Activated CD8-positive, alpha-beta memory T cell treated with anti-CD3 and anti-CD28 coated beads for 36 hours (primary cell): ENCODE measurements at regions not wholly inside any gene's neighbourhood (a gene's known extent, or its start where the extent isn't known, plus 50 kb on each side); places are given as distances from the start of the nearest gene placed in this dataset.
"Not testable (repeated sequence)": the region's sequence is repeated elsewhere in the genome, so short reads cannot be mapped to it uniquely, and the experiment has no call there.

ENCODE experiments used
- CTCF ChIA-PET: fragments of 350-600 bp; sonication (Branson Sonifier 250); formaldehyde crosslinking; loops from one replicate; lab custom pipeline; 2021; ENCODE audit warnings: antibody characterized with exemption; lab: Charles Lee
- POLR2A ChIA-PET: fragments of 350-600 bp; sonication (Branson Sonifier 250); formaldehyde crosslinking; loops from one replicate; lab custom pipeline; 2021; ENCODE audit warnings: antibody characterized with exemption; lab: Charles Lee

DNA sequence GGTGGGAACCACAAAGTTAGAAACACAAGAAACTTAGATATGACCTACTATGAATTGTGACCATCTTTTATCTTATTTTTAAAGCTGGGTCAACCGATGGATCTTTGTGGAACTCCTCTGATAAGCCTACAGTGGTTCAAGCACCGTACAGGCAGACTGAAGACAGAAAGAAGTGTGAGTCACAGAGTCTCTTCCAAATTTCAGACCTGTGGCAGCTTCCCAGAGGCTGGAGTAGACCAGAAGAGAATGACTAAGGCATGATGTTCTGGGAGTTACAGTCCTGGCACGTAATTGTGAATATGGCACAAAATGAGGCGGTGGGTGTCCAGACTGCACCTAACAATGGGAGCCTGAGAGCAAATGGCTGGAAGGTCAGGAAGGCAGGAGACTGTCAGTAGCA is 70.0 kb downstream of the LMO4 start:
- POLR2A ChIA-PET = no interaction called here
- CTCF ChIA-PET = no interaction called here

DNA sequence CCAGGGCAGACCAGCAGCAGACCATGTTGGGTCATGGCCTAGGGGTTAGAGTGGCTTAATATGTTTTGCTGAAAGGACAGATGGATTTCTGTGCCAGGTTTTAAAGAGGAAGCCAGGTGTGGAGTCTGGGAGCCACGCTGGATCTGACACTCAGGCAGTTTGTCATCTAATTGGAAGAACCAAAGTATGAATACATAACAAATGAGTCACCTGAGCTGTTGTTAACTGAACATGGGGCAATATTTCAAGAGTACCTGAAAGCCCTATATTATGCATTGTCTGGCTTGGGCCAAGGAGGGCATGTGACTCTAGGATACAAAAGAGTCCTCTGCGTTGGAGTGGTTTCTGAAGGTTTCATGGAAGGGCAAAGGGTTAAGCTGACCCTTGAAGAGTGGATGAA is 70.6 kb downstream of the LMO4 start:
- ChIA-PET CTCF (no interaction called here), POLR2A (no interaction called here)

DNA sequence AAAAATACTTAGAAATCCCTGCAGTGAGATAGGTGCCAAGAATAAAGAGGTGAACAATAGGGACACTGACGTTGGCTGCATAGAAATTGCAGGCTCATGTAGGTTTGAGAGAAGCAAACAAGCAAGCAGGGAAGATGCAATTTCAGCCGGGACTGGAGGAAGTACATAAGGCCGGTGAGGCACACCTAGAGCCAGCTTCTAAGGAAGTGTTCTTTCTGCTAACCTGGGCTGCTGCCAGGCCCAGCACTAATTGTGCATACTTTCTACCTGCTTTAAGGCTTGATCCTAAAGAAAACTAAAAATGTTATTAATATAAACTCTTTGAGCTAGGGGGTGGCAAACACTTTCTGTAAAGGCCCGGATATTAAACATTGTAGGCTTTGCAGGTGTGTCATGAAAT is 71.0 kb downstream of the LMO4 start:
- CTCF ChIA-PET = no interaction called here

DNA sequence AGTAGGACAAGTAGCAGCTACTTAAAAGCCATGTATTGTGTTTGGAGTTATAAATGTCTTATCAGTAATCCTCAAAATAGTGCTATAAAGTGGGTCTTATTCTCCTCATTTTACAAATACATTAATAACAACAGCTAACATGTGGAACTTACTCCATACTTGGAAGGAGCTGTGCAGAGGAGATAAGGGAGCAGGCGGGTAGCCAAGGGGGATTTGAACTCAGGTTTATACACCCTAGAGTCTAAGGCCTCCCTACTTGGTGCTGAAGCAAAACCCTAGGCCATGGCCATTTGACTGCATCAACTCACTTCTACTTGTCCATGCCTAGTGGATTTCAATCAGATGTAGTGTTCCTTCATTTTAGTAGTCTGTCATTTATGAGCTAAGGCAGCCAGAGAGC is 72.1 kb downstream of the LMO4 start:
- ChIA-PET POLR2A (no interaction called here), CTCF (no interaction called here)

More for the DNA sequence above, 71.0 kb downstream of the LMO4 start:
- POLR2A ChIA-PET = no interaction called here

DNA sequence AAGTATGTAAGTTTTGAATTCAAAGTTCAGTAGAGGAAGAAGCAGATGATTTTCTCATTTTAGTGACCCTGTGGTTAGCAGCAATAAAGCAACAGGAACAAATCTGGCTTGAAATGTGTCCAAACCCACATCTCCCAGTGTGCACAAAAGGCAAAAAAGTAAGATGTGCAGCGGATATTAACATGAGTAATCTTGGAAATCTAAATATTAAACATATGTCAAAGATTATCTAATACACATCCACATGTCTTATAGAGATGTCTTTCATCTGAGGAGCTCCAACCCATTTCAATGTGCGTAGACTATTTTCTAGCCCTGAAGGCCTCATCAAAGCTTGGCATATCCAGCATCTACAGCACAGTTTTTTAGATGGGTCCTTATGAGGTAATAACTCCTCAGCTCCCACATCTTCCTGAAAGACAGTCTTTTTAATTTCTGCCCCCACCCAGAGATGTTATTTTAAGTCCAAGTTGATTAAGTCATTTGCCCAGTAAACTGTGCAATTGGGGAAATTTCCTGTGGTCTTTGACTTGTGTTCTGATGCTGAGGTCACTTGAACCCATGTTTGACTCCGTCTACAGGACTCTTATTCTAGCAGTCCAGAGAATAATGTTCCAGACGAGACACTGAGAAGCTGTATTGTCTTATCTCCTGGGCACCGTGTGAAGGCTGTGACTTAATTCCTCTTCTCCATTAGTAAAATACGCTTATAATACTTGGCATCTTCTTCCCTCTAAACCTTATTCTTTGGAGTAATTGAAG is 73.7 kb downstream of the LMO4 start:
- CTCF ChIA-PET = interaction anchor here (0.6 kb wide), 1 partner anchor 67 kb away, joined by 3 read pairs; no protein-coding TSS in a partner anchor
- POLR2A ChIA-PET = no interaction called here

DNA sequence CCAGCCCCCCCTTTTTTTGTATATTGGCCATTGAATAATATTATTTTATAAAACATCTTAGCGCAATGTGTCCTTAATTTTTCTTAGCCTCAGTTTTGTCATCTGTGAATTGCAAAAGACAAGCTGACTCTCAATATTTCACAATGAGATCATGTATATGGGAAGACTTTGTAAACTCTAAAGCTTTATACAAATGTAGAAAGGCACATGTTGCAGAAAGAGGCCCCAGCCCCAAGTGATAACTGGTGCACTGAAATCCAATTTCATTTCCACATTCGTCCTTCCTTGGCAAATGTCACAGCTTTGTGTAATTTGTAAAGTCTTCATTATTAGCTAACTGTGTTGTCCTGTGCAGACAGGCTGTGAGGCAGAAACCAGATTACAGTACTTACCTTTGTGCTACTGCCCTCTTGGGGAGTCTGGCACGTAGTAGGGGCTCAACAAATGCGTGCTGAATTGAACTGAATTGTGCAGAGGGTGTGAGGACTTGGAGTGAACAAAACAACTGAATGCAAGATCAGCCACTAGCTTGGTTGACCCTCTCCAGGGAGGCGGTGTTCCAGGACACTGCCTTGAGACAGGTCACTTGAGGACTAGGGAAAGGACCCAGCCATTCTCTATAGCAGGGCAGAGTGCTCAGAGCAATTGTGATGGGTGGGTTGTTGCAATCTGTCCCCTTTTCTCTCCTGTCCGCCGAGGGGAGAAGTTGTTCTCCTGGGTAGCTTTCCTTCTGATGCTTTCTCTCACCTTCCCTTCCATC is 74.6 kb downstream of the LMO4 start:
- POLR2A ChIA-PET = no interaction called here
- CTCF ChIA-PET = interaction anchor here (0.6 kb wide), 1 partner anchor 68 kb away, joined by 3 read pairs; no protein-coding TSS in a partner anchor

DNA sequence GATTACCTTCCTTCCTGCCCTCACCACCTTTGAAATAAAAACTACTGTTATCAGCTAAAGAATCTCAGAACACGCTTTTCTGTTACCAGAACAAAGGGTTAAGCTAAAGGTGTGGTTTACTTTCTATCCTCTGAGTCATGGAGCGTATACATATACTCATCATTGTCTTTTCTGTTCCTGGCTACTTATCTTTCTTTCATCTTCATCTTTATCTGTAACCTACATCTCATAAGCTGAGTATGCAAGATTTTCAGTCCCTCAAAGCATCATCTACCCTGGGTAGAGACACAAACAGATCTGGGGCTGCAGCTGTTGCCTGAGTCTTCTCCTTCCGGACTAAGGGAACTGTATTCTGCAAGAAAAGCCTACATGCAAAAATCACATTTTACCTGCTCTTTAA is 75.6 kb downstream of the LMO4 start:
- ChIA-PET CTCF (no interaction called here), POLR2A (interaction anchor here (0.7 kb wide), 1 partner anchor 78 kb away, joined by 3 read pairs; no protein-coding TSS in a partner anchor)

DNA sequence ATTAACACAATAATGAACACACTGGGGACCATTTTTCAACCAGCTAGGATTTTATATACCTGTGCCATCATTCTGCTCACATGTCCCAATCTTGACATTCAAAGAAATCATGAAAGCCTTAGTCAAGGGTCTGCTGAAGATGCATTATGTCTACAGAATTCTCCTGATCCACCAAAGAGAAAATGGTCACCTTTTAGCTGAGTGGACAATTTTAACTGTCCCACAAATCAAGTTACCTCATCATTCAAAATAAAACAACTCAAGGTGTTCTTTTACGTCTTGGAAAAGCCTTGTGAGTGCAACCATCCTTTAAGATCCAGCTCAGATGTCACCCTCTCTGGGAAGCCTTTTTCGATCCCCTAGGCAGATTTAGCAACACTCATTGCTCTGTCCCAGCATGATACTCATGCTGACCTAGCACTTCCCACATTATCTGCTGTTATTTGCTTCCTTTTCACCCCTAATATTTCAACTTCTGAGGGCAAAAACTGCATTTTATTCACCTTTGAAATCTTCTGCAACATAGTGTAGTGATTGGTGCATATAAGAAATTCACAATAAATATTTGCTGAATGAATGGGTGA is 80.1 kb downstream of the LMO4 start:
- ChIA-PET POLR2A (no interaction called here), CTCF (no interaction called here)

DNA sequence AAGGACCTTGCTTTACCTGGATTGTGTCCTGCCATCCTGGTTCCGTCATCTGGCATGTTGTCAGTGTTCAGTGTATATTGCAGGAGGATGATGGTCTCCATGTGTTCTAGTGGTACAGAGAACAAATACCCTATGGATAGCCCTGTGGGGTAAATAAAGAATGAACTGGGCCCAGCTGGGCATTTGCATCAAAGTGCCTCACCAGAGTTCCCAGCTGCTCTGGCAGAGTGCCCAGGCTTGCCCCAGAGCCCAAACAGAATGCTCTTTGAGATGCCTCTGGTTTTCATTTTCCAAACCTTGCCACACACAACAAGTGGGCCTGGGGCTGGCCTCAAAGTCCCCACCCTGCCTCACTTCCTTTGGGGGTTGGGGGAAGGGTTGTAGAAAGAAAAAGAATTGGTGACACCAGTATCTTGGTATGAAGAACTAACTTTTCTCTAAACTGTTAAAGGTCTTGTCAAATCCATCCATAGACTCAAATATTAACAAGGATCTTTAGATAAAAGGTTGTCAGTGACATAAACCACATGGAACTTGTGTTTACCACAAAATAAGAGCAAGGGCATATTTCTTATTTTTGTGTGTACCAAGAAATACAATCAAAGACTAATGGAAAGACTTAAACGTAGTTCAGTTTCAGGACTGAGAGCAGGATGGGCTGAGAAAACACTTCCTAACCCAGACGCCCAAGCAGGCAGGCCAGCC is 82.2 kb downstream of the LMO4 start:
- POLR2A ChIA-PET = no interaction called here
- CTCF ChIA-PET = no interaction called here

DNA sequence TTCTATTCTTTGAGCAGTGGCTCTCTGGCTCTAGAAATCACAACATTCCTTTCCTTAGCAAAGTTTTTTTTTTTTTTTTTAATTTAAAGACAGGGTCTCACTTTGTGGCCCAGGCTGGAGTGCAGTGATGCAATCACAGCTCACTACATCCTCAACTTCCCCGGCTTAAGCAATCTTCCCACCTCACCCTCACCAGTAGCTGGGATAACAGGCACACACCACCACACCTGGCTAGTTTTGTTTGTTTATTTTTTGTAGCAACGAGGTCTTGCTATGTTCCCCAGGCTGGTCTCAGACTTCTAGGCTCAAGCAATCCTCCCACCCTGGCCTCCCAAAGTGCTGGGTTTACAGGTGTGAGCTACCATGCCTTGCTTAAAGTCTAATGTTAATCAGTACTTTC is 85.2 kb downstream of the LMO4 start:
- POLR2A ChIA-PET = interaction anchor here (0.7 kb wide), 1 partner anchor 493 kb away, joined by 7 read pairs; no protein-coding TSS in a partner anchor
- CTCF ChIA-PET = not testable (repeated sequence)

DNA sequence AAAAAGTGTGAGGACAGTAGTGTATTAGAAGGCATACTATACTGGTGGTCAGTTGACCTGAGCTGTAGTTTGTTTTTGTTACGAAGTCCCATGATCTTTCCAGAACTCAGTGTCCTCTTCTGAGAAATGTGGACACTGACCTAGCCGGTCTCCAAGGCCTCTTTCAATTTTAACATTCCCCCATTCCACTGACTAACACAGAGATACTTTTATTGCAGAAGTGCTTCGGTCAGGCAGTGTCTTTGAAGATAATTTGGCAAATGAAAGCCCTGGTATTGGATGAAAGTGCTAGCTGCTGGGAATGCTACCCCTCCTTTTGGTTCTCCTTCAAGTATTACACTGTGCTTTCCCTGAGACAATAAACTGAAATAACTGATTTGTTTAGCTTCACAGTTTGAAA is 89.4 kb downstream of the LMO4 start:
- CTCF ChIA-PET = no interaction called here
- POLR2A ChIA-PET = no interaction called here

DNA sequence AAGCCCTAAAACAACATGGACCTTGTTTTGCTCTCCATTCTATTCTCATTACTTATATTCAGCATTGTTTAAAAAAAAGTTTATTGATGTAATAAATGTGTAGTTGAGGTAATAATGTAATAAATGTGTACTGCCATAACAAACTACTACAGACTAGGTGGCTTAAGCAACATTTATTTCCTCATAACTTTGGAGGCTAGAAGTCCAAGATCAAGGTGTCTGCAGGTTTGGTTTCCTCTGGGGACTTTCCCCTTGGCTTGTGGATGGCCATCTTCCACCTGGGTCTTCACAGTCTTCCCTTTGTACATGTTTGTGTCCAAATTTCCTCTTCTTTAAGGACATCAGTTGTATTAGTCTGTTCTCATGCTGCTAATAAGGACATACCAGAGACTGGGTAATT is 93.1 kb downstream of the LMO4 start:
- POLR2A ChIA-PET = no interaction called here
- CTCF ChIA-PET = no interaction called here

DNA sequence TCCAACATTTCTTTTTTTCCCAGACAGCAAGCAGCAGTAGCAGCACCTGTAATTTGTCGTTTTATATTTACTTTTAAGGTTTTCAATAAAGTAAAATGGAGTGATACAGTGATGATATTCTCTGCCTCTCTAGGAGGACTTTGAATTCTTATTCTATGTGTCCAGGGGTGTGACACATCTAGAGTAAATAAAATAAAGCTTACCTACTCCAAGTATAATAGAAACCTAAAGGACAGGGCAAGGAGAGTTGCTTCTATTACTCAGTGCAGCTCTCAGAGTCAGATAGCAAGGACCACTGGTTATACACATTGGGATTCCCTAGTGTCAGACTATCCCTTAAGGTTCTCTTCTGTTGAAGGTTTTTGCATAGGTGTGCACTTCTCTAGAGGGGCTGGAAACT is 95.9 kb downstream of the LMO4 start:
- CTCF ChIA-PET = no interaction called here
- POLR2A ChIA-PET = no interaction called here

DNA sequence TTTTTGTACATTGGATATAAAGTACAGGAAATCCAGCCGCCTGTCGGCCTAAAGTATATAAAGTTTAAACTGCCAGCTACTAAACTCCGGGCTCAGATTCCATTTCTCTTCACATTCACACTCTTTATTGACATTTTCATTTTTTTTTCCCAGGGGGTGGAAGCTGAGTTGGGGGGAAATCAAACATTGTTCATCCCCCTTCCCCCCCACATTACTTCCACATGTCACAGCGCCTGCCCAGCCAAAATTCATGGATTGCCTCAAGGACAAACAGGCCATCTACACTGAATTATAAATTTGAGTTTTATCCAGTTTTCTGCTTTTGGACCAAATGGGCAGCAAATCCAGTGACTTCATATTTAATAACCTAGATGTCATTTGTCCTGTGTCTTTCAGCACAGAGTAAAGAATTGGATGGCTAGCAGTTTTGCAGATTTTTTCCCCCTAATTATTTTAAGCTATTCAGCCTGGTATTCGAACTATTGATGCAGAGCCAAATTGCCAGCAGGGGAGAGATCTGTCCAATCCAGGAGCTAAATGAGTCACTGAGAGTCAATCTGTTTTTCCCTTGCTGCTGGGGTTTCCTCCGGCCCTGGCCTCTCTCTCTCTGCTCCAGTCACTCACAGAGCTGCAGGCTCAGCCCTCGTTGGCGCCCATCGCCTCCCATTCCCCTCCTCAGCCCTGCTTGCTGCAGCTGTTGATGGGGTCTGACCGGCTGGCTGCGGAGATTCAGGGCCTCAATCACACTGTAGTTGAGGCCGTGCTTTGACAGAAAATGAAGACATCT is 98.0 kb downstream of the LMO4 start:
- POLR2A ChIA-PET = no interaction called here
- CTCF ChIA-PET = no interaction called here

DNA sequence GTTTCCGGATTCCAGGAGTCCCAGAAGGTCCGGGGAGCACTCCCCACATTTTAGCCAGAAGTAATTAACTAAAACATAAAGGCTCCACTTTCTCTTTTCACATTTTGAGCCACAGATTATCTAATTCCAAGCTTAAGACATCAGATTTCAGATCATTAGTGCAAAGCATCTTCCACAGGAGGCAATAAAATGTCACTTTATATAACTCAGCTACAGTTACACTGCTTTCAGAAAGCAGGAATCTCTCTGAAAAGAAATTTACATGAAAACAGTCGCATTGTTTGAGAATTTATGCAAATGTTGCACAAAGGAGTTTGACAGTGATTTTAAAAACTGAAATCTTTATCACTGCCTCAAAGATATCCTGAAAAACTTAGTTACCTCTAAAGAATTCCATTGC is 99.7 kb downstream of the LMO4 start:
- ChIA-PET POLR2A (no interaction called here), CTCF (no interaction called here)

DNA sequence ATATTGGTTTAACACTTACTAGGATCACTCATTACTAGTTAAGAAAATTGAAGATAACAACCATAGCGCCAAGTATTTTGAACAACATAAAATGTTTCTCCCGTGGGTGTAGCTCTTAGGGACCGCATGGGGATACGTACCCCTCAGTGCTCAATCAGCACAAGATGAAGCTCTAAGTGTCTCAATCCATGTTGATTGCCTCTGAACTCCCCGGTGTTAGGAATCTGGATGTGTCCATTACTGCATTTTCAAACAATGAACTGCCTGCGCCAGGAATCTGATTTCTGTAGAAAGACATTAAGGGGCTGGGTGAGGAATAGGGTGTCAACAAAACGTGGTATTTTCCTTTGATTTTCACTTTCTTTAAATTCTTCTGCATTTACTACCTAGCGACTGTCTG is 100.2 kb downstream of the LMO4 start:
- CTCF ChIA-PET = no interaction called here
- POLR2A ChIA-PET = no interaction called here

DNA sequence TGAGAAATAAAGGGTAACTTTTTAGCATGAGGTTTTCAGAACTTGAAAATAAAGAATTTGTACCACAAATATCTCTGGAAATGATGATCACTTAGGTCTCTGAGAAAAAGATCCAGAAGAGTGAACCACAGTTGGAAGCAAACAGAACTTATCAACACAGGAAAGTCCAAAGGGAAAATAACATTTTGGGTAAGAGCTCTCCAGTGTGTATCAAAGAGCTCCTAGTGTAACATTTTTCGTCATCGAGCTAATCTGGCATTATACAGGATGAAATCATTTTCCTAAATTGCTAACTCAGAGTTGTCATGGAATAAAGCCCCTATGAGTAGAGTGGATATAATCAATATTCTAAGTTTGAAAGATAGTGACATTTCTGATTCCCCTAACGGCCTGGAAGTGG is 104.0 kb downstream of the LMO4 start:
- ChIA-PET CTCF (no interaction called here), POLR2A (no interaction called here)

DNA sequence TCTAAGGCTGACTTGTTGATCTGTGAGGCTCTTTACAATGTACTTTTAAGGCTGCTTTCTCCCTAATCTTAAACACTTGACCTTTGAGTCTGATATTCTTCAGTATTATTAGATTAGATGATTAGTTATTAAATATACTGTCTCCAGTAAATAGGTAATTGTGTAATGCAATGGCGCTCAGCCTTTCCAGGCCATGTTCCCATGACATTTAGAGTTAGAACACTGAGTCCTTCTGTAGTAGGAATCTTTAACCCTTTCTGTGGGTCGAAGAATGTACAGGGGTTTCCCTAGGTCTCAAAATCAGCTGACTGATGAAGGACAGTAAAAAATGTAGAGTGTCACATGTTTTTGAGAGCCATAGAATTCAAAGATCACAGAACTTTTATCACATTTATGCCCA is 104.4 kb downstream of the LMO4 start:
- CTCF ChIA-PET, POLR2A ChIA-PET: not testable (repeated sequence)

DNA sequence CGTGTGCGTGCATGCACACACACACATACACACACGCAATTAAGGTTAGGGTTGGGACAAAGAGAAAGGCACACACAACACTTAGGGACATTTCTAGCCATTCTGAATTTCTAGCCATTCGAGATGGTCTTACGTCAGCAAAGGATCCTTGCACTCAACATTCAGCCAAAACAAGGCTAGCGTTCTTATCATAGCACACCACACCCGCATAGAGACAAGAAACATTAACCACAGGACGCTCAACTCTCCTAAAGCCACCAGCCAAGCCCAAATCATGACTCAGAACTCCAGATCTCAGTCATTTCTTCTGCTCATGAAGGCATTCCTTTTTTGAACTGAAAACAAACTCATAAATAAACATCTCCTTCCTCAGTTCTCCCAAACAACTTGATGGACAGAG is 106.8 kb downstream of the LMO4 start:
- ChIA-PET CTCF (no interaction called here), POLR2A (interaction anchor here (0.6 kb wide), 1 partner anchor 107 kb away, joined by 3 read pairs; no protein-coding TSS in a partner anchor)
